Activated effector memory CD4-positive, alpha-beta T cell treated with anti-CD3 and anti-CD28 coated beads, Interleukin-2, amount 50 U/mL, for 16 hours (primary cell): ENCODE measurements at regions not wholly inside any gene's neighbourhood (a gene's known extent, or its start where the extent isn't known, plus 50 kb on each side); places are given as distances from the start of the nearest gene placed in this dataset.
"Not testable (repeated sequence)": the region's sequence is repeated elsewhere in the genome, so short reads cannot be mapped to it uniquely, and the experiment has no call there.

Experiments
- DNase-seq: peaks from one replicate; pipeline ENCODE4 v3.0.0-alpha.2; 2020

DNA sequence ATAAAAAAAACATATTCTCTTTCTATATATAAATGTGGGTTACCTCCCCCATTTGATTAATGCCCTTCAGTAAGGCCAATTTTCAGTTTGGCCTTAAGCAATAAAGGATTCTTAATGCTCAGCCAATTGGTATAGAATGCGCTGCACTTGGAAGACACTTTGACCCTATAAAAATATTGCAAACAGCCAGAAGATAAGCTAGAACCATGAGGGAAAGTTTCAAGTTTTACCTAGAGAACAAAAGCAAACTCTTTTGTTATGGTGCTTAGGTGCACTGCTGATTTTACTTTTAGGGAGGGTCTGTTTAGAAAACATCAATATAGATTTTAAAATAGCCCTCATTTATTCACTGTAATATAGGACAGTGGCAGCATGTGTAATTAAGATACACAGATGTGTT, 251.6 kb upstream of the SLC16A7 start:
- DNase-seq = no peak

DNA sequence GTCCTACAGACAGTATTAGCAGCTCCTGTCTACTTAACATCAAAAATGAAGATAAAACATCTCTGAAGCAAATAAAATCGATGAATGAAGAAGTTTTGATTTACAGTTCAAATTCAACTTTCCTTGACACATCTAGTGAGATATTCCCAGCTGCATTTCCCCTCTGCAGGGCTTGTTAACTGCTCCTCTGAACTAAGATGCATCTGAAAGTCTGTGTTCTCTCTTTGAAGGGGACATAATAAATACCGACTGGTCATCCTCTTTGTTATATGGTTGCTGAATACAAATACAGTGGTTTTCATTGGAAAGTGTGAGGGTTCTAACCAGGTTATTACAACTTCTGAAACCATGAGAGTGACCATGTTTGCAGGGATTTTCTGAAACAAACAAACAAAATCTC, 266.4 kb upstream of the SLC16A7 start:
- DNase-seq = no peak

DNA sequence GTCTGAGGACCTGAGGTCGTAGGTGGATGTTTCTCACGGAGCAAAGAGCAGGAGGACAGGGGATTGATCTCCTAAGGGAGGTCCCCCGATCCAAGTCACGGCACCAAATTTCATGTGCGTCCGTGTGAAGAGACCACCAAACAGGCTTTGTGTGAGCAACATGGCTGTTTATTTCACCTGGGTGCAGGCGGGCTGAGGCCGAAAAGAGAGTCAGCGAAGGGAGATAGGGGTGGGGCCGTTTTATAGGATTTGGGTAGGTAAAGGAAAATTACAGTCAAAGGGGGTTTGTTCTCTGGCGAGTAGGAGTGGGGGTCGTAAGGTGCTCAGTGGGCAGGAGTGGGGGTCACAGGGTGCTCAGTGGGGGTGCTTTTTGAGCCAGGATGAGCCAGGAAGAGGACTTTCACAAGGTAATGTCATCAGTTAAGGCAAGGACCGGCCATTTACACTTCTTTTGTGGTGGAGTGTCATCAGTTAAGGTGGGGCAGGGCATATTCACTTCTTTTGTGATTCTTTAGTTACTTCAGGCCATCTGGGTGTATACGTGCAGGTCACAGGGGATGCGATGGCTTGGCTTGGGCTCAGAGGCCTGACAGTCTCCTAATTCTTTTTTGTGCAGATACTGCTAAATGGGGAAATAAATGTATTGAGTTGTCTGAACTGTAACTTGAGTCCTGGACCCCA, 267.3 kb upstream of the SLC16A7 start:
- DNase-seq = not testable (repeated sequence)

DNA sequence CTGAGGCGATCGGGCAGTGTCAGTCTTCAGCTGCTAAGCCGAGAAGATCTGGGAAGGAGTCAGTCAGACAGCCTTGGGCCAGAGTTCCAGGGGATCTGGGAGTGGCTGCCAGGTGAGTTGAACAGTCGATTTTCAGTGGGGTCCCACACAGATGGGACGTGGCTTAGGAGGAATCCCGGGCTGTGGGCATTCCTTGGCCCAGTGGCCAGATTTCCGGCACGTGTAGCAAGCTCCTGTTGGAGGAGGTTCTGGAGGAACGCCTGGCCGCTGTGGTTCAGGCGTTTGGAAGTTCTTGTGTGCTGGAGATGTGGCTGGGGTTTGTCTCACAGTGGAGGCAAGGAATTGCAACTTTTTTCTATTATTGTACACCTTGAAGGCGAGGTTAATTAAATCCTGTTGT, 269.4 kb upstream of the SLC16A7 start:
- DNase-seq = not testable (repeated sequence)

DNA sequence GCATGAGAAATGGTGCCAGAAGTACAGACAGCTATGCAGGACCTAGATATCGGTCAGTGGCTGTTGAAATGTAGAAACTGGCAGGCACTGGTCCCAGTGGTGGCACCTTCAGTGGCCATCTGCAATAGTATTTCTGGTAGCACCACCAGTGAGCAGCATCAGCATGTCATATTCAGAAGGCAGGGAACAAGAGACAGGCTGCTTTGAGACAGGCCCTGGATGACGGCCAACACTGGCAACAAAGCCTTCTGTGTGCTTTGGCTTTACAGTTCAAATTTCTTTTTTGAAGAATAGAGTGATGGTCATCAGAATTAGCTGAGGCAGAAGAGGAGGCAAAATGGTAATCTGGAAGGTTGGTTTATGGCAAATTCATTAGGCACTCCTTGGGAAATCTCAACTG, 273.4 kb upstream of the SLC16A7 start:
- DNase-seq = no peak

DNA sequence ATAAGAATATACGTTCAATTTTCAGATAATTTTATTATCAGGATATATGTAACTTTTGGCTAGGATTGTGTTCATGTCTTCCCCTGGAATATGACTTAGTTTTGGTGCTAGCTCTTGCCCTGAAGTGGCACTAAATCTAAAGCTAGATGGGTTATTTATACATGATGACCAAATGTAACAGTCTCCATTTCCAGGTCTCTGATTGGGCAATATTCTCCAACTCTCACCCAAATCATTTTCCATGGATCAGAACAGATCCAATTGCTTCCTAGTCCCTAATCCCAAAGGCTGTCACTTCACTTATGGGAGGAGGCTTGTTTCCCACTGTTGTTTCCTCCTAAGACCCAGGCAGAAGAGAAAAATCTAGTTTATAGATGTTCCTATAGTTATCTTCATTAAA, 274.6 kb upstream of the SLC16A7 start:
- no peak for DNase-seq

DNA sequence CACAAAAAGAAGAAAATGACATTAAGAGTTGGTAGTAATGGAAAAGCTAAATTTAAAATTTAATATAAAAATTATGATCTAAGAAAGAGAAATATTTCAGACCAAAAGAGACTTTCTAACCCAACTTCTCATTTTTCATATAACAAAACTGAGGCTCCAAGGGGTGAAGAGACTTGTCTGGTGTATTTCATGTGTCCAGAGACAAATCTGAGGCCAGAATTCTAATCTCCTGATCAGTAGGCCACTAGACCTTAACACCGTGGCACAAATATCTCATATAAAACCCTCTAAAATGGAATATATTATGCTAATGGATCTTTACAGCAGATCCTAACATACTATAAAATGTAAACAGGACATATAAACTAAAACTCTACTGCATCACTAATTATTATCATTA, 275.7 kb upstream of the SLC16A7 start:
- DNase-seq = no peak

DNA sequence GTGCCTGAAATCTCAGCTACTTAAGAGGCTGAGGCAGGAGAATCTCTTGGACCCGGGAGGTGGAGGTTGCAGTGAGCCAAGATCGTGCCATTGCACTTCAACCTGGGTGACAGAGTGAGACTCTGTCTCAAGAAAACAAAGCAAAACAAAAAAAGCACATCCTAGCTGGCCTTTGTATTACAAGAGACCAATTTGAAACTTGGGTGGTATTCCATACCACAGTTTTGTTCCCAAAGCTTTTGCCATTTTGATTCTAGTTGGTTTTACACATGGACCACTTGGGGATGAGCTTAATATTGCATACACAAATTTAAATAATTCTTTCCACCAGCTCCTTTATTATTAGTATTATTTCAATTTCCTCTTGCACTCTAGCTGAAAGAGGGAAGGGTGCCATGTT, 276.9 kb upstream of the SLC16A7 start:
- DNase-seq = no peak

DNA sequence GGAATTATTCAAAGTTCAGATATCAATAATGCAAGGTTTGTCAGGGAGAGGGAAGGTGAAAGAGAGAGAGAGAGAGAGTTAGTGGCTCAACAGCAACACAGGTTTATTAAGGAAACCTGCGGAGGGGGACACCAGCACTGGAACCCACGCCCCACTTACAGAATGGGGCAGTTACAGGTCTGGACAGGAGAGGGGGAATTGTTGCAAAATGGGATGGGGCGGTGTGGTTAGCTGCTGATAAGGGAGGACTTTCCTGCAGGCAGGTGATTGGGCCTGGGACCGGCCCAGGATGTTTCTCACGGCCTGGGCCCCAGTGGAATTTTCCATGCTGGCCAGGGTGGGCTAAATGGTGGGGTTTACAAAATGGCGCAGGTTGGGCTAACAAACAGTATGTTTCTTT, 278.2 kb upstream of the SLC16A7 start:
- no peak for DNase-seq

DNA sequence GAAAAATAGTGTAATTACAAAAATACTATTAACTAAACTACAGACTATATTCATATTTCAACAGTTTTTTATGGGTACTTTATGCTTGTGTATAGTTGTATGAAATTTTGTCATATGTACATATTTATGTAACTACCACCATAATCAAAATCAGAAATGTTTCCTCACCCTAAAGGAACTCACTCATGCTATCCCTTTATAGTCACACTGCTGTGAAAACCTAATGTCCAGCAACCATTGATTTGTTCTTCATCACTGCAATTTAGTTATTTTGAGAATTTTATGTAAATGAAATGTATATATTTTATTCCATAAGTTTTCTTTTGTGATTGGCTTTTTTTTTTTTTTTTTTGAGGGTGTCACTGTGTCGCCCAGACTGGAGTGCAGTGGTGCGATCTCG, 278.9 kb upstream of the SLC16A7 start:
- DNase-seq = no peak

DNA sequence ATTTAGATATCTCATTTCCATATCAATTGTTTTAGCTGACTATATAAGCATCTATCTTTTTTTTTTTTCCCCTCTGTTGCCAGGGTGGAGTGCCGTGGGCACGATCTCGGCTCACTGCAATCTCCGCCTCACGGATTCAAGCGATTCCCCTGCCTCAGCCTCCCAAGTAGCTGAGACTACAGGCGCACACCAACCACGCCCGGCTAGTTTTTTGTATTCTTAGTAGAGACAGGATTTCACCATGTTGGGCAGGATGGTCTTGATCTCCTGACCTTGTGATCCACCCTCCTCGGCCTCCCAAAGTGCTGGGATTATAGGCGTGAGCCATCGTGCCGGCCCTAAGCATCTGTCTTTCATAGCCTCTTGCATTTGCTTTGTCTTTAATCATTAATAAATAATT, 279.5 kb upstream of the SLC16A7 start:
- not testable (repeated sequence) for DNase-seq

DNA sequence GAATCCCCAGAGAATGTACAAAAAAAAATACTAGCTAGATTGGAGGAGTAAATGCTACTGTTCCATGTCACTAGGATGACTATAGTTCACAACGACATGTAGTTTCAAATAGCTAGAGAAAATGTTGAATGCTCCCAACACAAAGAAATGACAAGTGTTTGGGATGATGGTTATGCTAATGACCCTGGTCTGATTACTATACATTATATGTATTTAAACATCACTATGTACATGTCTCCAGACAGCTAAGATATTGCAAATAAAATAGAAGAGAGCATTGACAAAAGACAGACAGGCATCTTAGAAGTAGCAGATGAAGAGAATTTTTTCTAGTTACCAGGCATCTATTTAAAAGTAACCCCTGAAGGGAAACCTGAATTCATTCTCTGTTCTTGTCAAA, 281.6 kb upstream of the SLC16A7 start:
- DNase-seq = no peak

DNA sequence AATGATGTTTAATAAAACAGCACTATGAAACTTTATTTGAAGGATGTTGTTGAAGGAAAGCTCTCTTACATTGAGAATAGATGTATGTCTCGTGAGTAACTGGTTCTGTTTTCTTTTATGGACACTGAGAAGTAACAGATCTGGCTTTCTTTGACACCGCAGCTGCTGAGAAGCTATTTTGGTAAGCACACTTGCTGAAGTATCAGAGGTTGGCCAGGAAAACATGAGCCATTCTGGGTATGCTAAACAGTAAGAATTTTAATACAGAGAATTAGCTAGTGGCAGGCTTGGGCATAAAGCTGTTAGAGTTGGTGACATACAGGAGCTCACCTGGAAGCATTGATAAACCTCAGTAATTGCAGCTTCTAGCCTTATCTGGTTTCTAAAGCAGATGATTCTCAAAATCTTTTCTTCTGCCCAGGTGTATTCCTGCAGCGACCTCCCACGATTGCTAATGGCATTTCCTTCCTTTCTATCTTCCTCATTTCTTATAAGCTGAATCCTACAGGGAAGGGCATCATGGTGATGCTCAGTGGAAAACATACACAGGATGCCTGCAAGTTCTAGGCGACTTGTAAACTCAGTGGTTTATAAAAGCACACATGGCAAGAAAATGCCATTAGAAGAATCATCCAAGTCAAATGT, 291.6 kb upstream of the SLC16A7 start:
- no peak for DNase-seq

DNA sequence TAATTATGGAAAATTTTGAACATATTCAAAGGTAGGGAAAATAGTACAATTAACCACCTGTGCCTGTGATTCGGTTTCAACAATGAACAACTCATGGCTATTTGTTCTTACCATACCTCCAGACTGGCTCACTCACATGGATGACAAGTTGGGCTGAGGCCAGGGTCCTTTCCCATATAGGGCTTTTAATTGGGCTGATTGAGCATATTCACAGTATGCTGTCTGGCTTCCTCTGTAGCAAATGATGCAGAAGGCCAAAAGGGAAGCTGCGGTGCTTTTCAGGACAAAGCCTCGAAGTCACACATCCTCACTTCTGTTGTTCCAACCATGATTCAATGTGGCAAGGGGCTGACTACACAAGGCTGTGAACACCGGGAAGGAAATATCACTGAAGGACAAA, 297.5 kb upstream of the SLC16A7 start:
- no peak for DNase-seq

DNA sequence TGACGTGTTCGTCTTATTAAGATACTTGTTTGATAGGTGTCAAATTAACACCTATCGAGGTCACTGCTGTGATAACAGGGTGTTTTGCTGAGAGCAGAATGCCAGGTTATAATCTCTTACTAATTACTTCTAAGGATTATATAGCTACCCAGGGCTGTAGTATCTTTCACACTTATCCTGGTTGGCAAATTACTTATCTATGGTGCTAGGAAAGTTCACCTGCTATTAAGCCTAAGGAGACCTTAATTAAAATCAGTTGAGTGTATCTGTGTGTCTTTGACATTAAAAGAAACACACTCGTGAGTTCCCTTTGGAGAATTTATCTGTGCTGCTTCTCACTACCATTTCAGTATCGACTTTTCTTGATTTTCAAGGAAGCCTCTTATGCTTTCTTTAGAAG, 301.6 kb upstream of the SLC16A7 start:
- DNase-seq = no peak

DNA sequence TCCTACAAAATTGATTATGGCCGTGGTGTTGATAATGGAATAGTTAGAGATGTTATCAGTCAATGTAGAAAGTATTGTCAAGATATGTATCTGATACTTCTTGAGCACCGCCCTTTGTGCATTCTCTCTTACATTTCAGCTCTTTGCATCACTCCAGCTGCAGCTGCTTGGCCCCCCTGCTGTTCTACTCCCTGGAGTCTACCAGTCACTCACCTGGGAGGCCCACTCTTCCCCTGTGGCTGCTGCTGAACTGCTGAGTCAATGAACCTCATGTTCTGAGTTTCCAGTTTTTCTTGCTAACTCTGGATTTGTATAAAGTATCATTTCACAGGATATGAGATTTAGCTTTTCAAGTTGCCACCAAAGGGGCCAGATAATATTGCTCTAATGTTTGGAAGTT, 312.8 kb upstream of the SLC16A7 start:
- no peak for DNase-seq

DNA sequence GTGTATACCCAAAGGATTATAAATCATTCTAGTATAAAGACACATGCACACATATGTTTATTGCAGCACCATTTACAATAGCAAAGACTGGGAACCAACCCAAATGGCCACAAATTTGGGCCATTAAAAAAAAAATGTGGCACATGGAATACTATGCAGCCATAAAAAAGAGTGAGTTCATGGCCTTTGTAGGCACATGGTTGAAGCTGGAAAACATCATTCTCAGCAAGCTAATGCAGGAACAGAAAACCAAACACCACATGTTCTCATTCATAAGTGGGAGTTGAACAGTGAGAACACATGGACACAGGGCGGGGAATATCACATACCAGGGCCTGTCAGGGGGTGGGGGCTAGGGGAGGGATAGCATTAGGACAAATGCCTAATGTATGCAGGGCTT, 322.3 kb upstream of the SLC16A7 start:
- not testable (repeated sequence) for DNase-seq

DNA sequence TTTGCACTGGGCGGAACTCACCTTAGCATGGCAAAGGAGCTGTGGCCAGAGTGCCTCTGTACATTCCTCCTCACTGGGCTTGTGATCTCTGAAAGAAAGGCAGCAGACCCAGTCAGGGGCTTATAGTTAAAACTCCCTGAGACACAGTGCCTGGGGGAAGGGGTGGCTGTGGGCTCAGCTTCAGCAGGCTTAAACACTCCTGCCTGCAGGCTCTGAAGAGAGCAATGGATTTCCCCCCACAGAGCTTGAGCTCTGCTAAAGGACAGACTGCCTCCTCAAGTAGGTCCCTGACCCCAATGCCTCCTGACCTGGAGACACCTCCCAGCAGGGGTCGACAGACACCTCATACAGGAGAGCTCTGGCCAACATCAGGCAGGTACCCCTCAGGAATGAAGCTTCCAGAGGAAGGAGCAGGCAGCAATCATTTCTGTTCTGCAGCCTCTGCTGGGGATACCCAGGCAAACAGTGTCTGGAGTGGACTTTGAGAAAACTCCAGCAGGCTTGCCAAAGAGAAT, 327.5 kb upstream of the SLC16A7 start:
- DNase-seq = no peak

DNA sequence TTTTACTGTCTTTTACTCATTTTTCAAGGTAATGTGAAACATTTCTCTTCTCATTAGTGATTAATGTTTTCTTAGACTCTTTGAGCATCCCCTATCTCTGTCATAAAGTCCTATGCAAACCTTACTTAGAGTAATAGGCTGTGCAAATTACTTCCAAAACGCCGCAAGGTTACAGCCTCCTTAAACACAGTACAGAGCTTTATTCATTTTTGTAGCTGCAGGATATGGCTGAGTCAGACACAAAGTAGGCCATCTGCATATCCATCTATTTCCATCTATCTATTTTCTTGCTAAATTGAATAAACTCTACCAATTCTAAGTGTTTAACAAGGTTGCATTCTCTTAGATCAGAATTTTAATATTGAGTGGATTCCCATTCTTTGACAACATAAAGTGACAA, 335.6 kb upstream of the SLC16A7 start:
- DNase-seq = no peak

DNA sequence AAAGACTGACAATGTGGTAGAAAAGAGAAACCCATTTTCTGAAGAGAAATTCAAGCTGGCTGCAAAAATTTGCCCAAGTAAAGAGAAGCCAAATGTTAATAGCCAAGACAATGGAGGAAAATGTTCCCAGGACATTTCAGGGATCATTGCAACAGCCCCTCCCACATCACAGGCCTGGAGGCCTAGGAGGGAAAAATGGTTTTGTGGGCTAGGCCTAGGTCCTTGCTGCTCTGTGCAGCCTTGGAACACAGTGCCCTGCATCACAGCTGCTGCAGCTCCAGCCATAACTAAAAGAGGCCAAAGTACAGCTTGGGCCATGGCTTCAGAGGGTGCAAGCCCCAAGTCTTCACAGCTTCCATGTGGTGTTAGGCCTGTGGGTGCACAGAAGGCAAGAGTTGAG, 332.4 kb upstream of the LRIG3 start:
- no peak for DNase-seq

DNA sequence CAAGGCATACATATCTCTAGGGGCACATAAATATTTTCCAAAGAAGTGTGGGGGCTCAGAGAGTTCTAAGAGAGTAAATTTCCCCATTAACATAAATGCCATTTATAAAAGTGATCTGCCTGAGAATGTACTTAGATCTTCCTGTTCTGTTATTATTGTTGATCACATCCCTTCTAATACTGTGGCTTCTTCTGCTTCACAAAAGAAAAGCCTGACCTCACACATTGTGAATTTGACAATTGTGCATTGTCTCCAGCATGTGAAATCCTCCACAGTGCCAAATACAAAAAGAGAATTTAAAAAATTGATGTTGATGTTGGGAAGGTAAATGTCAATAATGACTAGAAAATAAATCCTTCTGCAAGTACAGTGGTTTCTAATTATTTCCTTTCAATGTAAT, 330.5 kb upstream of the LRIG3 start:
- no peak for DNase-seq

DNA sequence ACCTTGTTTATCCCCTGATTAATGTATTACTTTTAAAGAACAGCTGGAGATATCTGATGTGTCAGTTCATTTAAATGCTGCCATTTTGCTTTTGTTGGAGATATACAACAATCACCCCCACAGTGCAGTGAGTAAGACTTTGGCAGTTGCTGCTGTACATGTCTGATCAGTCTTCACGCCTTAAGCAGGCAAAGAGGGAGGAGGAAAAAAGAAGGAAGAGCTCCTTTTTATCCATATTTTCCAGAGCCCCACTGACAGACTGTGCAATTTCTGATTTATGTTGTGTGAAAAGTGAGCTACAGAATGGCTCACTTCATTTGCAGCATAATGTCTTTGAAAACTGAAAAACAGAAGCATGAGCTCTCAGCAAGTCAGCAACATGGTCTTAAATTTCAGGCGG, 319.7 kb upstream of the LRIG3 start:
- DNase-seq = no peak

DNA sequence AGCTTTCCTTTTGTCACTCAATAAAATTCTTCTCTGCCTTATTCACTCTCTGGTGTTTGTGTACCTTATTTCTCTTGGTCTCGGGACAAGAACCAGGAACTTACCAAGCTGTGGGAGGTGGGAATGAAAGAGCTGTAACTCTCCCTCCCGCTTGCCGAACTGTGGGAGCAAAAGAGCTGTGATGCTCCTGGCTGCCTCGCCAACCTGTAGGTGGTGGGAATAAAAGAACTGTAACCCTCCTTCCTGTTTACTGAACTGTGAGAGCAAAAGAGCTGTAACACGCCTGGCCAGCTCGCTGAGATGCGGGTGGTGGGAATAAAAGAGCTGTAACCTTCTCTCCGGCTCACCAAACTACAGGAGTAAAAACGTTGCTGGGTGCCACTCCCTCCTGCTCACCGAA, 314.1 kb upstream of the LRIG3 start:
- no peak for DNase-seq

DNA sequence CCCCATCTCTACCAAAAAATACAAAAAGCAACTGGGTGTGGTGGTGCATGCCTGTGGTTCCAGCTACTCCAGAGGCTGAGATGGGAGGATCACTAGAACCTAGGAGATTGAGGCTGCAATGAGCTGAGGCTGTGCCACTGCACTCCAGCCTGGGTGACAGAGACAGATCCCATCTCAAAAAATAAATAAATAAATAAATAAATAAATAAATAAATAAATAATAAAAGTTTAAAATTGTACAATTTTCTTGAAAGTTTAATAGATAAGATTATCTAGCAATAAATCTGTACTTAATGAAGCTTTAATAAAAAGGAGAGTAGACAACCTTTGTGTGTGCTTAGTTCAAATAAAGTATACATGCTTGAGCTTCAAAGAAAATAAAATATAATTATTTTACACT, 310.0 kb upstream of the LRIG3 start:
- DNase-seq = no peak

DNA sequence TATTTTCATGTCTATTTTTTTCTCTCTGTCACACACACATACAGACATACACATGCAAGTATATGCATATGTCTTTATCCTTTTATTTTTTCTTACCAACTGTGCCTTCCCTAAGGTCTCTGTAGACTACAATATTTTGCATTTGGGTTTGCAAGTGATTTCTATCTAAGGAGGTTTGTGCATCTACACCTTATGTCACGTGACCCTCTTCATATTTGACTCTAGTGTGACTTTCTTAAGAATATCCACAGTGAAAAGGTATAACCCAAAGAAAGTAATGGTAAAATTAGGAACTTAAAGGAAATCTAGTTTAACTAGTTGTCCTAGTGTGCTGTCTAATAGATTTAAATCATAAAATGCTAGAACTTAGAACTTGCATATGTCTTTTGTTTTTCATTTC, 298.8 kb upstream of the LRIG3 start:
- DNase-seq = no peak
